ENCODE measurements at regions not wholly inside any gene's neighbourhood (a gene's known extent, or its start where the extent isn't known, plus 50 kb on each side); places are given as distances from the start of the nearest gene placed in this dataset.

DNA sequence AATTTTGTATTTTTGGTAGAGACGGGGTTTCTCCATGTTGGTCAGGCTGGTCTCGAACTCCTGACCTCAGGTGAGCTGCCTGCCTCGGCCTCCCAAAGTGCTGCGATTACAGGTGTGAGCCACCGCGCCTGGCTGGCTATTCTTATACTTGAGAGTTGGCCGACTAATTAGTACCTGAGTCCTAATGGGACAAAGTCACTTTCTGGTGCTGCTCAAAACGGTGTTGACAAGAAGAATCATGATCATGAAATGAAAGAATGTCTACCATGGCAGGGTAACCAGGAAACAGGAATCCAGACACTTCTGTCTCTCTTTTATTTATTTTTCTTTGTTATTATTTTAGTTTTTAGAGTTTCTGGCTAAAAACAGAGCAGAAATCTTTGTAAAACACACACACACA is 54.7 kb upstream of the RAB6D start (continued):
- TF ChIP-seq SRF (IDR thresholded peaks at IDR 0.05; ENCODE audit: low read depth, low read length): no peak
- TF ChIP-seq CTBP2 (IDR thresholded peaks at IDR 0.05; ENCODE audit: borderline replicate concordance, insufficient read depth, insufficient read length, low read length): no peak
- TF ChIP-seq POLR2A (IDR thresholded peaks at IDR 0.05; ENCODE audit: control extremely low read depth in 1 of 2, low read depth in 2 of 2, low read length in 2 of 2): no peak
- no peak for TF ChIP-seq SIX5 (IDR thresholded peaks at IDR 0.05; ENCODE audit: low read depth, low read length)
- no peak for TF ChIP-seq SIN3A (conservative IDR thresholded peaks at IDR 0.05 in 1 of 2, IDR thresholded peaks at IDR 0.05 in 1 of 2; ENCODE audit: low read depth in 1 of 2, low read length in 2 of 2)
- TF ChIP-seq TEAD4 (IDR thresholded peaks at IDR 0.05; ENCODE audit: low read depth, low read length): no peak

All from H1 (cell line).